ENCODE measurements at regions not wholly inside any gene's neighbourhood (a gene's known extent, or its start where the extent isn't known, plus 50 kb on each side); places are given as distances from the start of the nearest gene placed in this dataset.

- Histone ChIP-seq H4K20me1 (ENCODE audit: control insufficient read depth, extremely low read depth, insufficient read depth, low read length) (no peaks in the 10 kb centered on the region), H3K36me3 (ENCODE audit: control insufficient read depth in 2 of 2, extremely low read depth in 1 of 2, insufficient read depth in 2 of 2, low read length in 2 of 2) (no peaks in the 10 kb centered on the region), H3K9me3 (ENCODE audit: control insufficient read depth, low read depth, low read length) (no peaks in the 10 kb centered on the region), H3K79me2 (ENCODE audit: control insufficient read depth, insufficient read depth, low read length) (no peaks in the 10 kb centered on the region), H3K4me3 (ENCODE audit: control insufficient read depth in 2 of 3, extremely low read depth in 1 of 3, insufficient read depth in 2 of 3, low read depth in 1 of 3, low read length in 3 of 3) (no peak overlapping the region), H3K4me1 (ENCODE audit: control insufficient read depth, extremely low read depth, insufficient read depth, low read length) (no peaks in the 10 kb centered on the region), H3K4me2 (ENCODE audit: control insufficient read depth, extremely low read depth, insufficient read depth, low read depth, low read length) (no peak overlapping the region), H3K9ac (ENCODE audit: control insufficient read depth, extremely low read depth, insufficient read depth, low read length) (no peak overlapping the region), H2AFZ (ENCODE audit: control insufficient read depth, low read length) (no peak overlapping the region), H3K27ac (ENCODE audit: control insufficient read depth, insufficient read depth, low read length) (no peak overlapping the region), H3K27me3 (ENCODE audit: control insufficient read depth, extremely low read depth, insufficient read depth, low read length) (no peaks in the 10 kb centered on the region), H3K9me1 (ENCODE audit: control insufficient read depth, extremely low read depth, insufficient read depth, low read length) (no peaks in the 10 kb centered on the region)
- TF ChIP-seq CTCF (optimal IDR thresholded peaks at IDR 0.05 in 1 of 3, IDR thresholded peaks at IDR 0.05 in 1 of 3, conservative IDR thresholded peaks at IDR 0.05 in 1 of 3; ENCODE audit: extremely low read depth in 1 of 3, insufficient read depth in 2 of 3, low read length in 3 of 3) (no peak), EZH2 (IDR thresholded peaks at IDR 0.05; ENCODE audit: low read length) (no peak)
- DNase-seq (ENCODE audit: low read depth, low spot score), result no peak
- no peak for FAIRE-seq
- dilution Hi-C loops (cut with MboI; ENCODE audit: extremely low pct_ligation_motif_present, low sequenced_read_pairs), result no loop called here
These were observed 329.1 kb downstream of the SATB2 start for GRCh38 chr2:199128476-199129229.

- H3K9me1 ChIP-seq (ENCODE audit: control insufficient read depth, extremely low read depth, insufficient read depth, low read length), result no peaks in the 10 kb centered on the region
- H3K27me3 ChIP-seq (ENCODE audit: control insufficient read depth, extremely low read depth, insufficient read depth, low read length), result no peaks in the 10 kb centered on the region
- H3K4me3 ChIP-seq (ENCODE audit: control insufficient read depth in 2 of 3, extremely low read depth in 1 of 3, insufficient read depth in 2 of 3, low read depth in 1 of 3, low read length in 3 of 3), result no peak overlapping the region
- no peak for FAIRE-seq
- no peak overlapping the region for H3K9ac ChIP-seq (ENCODE audit: control insufficient read depth, extremely low read depth, insufficient read depth, low read length)
- TF ChIP-seq EZH2 (IDR thresholded peaks at IDR 0.05; ENCODE audit: low read length) (no peak), CTCF (optimal IDR thresholded peaks at IDR 0.05 in 1 of 3, IDR thresholded peaks at IDR 0.05 in 1 of 3, conservative IDR thresholded peaks at IDR 0.05 in 1 of 3; ENCODE audit: extremely low read depth in 1 of 3, insufficient read depth in 2 of 3, low read length in 3 of 3) (no peak)
- DNase-seq (ENCODE audit: low read depth, low spot score), result no peak
- no peak overlapping the region for H3K27ac ChIP-seq (ENCODE audit: control insufficient read depth, insufficient read depth, low read length)
- H2AFZ ChIP-seq (ENCODE audit: control insufficient read depth, low read length), result no peak overlapping the region
- H3K4me2 ChIP-seq (ENCODE audit: control insufficient read depth, extremely low read depth, insufficient read depth, low read depth, low read length), result no peak overlapping the region
- no peaks in the 10 kb centered on the region for H3K79me2 ChIP-seq (ENCODE audit: control insufficient read depth, insufficient read depth, low read length)
- no peaks in the 10 kb centered on the region for H3K36me3 ChIP-seq (ENCODE audit: control insufficient read depth in 2 of 2, extremely low read depth in 1 of 2, insufficient read depth in 2 of 2, low read length in 2 of 2)
- no peaks in the 10 kb centered on the region for H4K20me1 ChIP-seq (ENCODE audit: control insufficient read depth, extremely low read depth, insufficient read depth, low read length)
- no peaks in the 10 kb centered on the region for H3K4me1 ChIP-seq (ENCODE audit: control insufficient read depth, extremely low read depth, insufficient read depth, low read length)
- H3K9me3 ChIP-seq (ENCODE audit: control insufficient read depth, low read depth, low read length), result no peaks in the 10 kb centered on the region
- dilution Hi-C loops (cut with MboI; ENCODE audit: extremely low pct_ligation_motif_present, low sequenced_read_pairs), result no loop called here
These were observed 337.9 kb downstream of the SATB2 start for GRCh38 chr2:199119796-199120195.

Data from keratinocyte (primary cell).